BLaER1 treated with 17β-estradiol and CSF1 and Interleukin-3, amounts not matched to agents 10 nM and 100 nM (cell line): ENCODE measurements at regions not wholly inside any gene's neighbourhood (a gene's known extent, or its start where the extent isn't known, plus 50 kb on each side); places are given as distances from the start of the nearest gene placed in this dataset.

Experiments
- H3K27ac ChIP-seq, 11 experiments: shearing (Covaris generic); formaldehyde crosslinking; 2 replicates each; pipeline ENCODE4 v1.8.1; 2022
- H3K27me3 ChIP-seq, 11 experiments: shearing (Covaris generic); formaldehyde crosslinking; 2 replicates each; pipeline ENCODE4 v1.8.1; 2022
- H3K36me3 ChIP-seq, 11 experiments: shearing (Covaris generic); formaldehyde crosslinking; 2 replicates each; pipeline ENCODE4 v1.8.1; 2022
- H3K4me1 ChIP-seq, 10 experiments: shearing (Covaris generic); formaldehyde crosslinking; 2 replicates each; pipeline ENCODE4 v1.8.1; 2022
- H3K4me2 ChIP-seq, 11 experiments: shearing (Covaris generic); formaldehyde crosslinking; 2 replicates each; pipeline ENCODE4 v1.8.1; 2022
- H3K4me3 ChIP-seq, 10 experiments: shearing (Covaris generic); formaldehyde crosslinking; 2 replicates each; pipeline ENCODE4 v1.8.1; 2022
- H3K9ac ChIP-seq, 11 experiments: shearing (Covaris generic); formaldehyde crosslinking; 2 replicates each; pipeline ENCODE4 v1.8.1; 2022
- H3K9me3 ChIP-seq, 11 experiments: shearing (Covaris generic); formaldehyde crosslinking; replicated peaks in 1 of 11; 2 replicates each; pipeline ENCODE4 v1.8.1; 2022
- H4K20me1 ChIP-seq, 11 experiments: shearing (Covaris generic); formaldehyde crosslinking; 2 replicates each; pipeline ENCODE4 v1.8.1; 2022
- Cebpa-rat ChIP-seq, 11 experiments: shearing (Covaris generic); IDR thresholded peaks; 2 replicates each; pipeline ENCODE4 v1.8.1; 2022

- Histone ChIP-seq H3K4me1 (no peaks in the 10 kb centered on the region), H3K9me3 (no peaks in the 10 kb centered on the region), H3K27me3 (no peaks in the 10 kb centered on the region), H3K4me2 (no peak overlapping the region), H3K27ac (no peak overlapping the region), H4K20me1 (no peaks in the 10 kb centered on the region), H3K4me3 (no peak overlapping the region), H3K36me3 (no peaks in the 10 kb centered on the region), H3K9ac (no peak overlapping the region)
- no peak for TF ChIP-seq Cebpa-rat (IDR thresholded peaks at IDR 0.05)
Measured at GRCh38 chr4:59966758-59967157, 1233.4 kb upstream of the ADGRL3 start.

DNA sequence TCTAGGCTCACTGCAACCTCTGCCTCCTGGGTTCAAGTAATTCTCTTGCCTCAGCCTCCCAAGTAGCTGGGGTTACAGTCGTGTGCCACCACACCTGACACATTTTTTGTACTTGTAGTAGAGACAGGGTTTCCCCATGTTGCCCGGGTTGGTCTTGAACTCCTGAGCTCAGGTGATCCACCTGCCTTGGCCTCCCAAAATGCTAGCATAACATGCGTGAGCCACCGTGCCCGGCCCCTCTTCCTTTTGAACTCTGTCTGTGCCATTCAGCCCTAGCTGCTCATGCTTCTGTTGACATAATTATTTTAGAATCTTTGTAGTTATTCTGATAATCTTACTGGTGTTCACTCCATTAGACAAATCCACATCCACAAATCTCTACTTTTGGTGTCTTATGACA lies 1231.3 kb upstream of the ADGRL3 start:
- no peaks in the 10 kb centered on the region for H3K9me3 ChIP-seq

GRCh38 chr4:59969909-59970308 lies 1230.2 kb upstream of the ADGRL3 start:
- Histone ChIP-seq H3K4me3 (no peak overlapping the region), H3K36me3 (no peaks in the 10 kb centered on the region), H3K9ac (no peak overlapping the region), H3K4me1 (no peaks in the 10 kb centered on the region), H3K27me3 (no peaks in the 10 kb centered on the region), H3K27ac (no peak overlapping the region), H3K9me3 (no peaks in the 10 kb centered on the region), H3K4me2 (no peak overlapping the region), H4K20me1 (no peaks in the 10 kb centered on the region)
- TF ChIP-seq Cebpa-rat (IDR thresholded peaks at IDR 0.05): no peak

More for the DNA sequence above, 1231.3 kb upstream of the ADGRL3 start:
- H3K4me3 ChIP-seq: no peak overlapping the region
- no peak overlapping the region for H3K9ac ChIP-seq
- H3K27ac ChIP-seq: no peak overlapping the region
- H3K4me1 ChIP-seq: no peaks in the 10 kb centered on the region
- H4K20me1 ChIP-seq: no peaks in the 10 kb centered on the region
- no peaks in the 10 kb centered on the region for H3K36me3 ChIP-seq
- no peak overlapping the region for H3K4me2 ChIP-seq
- H3K27me3 ChIP-seq: no peaks in the 10 kb centered on the region
- no peak for TF ChIP-seq Cebpa-rat (IDR thresholded peaks at IDR 0.05)

DNA sequence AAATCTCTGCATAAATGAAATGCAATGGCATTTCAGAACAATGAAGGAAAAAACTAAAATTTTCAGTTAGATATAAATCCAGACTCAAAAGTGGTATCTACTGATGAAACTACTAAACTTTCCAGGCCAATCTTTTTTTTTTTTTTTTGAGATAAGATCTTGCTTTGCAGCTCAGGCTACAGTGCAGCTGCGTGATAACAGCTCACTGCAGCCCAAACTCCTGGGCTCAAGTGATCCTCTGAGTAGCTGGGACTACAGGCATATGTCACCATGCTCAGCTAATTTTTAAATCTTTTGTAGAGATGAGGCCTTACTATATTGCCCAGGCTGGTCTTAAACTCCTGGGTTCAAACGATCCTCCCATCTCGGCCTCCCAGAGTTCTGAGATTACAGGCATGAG lies 1228.2 kb upstream of the ADGRL3 start:
- Histone ChIP-seq H3K27me3 (no peaks in the 10 kb centered on the region), H3K36me3 (no peaks in the 10 kb centered on the region), H3K4me3 (no peak overlapping the region), H4K20me1 (no peaks in the 10 kb centered on the region), H3K27ac (no peak overlapping the region), H3K4me1 (no peaks in the 10 kb centered on the region), H3K4me2 (no peak overlapping the region), H3K9ac (no peak overlapping the region), H3K9me3 (no peaks in the 10 kb centered on the region)
- TF ChIP-seq Cebpa-rat (IDR thresholded peaks at IDR 0.05): no peak

DNA sequence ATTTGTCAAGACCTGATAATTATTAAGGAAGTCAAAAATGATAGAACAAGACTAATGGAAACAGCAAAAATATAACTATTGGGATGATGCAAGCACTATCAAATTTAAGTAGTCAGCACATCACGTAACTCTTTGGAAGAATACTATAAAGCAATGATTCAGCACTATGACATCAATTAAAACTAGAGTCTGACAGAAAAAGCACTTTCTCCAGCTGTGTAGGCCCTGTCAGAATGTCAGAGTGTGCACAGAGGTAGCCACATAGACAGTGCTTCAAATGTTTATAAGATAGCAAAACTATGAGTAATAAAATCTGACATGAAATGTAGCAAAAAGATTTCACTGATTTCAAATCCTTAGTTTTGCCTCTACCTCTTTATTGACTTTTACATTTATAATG lies 1226.6 kb upstream of the ADGRL3 start:
- no peak overlapping the region for H3K4me2 ChIP-seq
- H3K9me3 ChIP-seq: no peaks in the 10 kb centered on the region
- no peaks in the 10 kb centered on the region for H4K20me1 ChIP-seq
- no peaks in the 10 kb centered on the region for H3K36me3 ChIP-seq
- H3K4me3 ChIP-seq: no peak overlapping the region
- no peaks in the 10 kb centered on the region for H3K27me3 ChIP-seq
- no peak for TF ChIP-seq Cebpa-rat (IDR thresholded peaks at IDR 0.05)
- no peak overlapping the region for H3K27ac ChIP-seq
- H3K9ac ChIP-seq: no peak overlapping the region
- H3K4me1 ChIP-seq: no peaks in the 10 kb centered on the region

- Histone ChIP-seq H3K9me3 (no peaks in the 10 kb centered on the region), H3K4me3 (no peak overlapping the region), H3K27ac (no peak overlapping the region), H3K4me1 (no peaks in the 10 kb centered on the region), H3K36me3 (no peaks in the 10 kb centered on the region), H3K9ac (no peak overlapping the region), H3K27me3 (no peaks in the 10 kb centered on the region), H4K20me1 (no peaks in the 10 kb centered on the region), H3K4me2 (no peak overlapping the region)
- no peak for TF ChIP-seq Cebpa-rat (IDR thresholded peaks at IDR 0.05)
Measured at GRCh38 chr4:59979061-59979460, 1221.1 kb upstream of the ADGRL3 start.

- Histone ChIP-seq H3K9ac (no peak overlapping the region), H3K27me3 (no peaks in the 10 kb centered on the region), H3K27ac (no peak overlapping the region), H4K20me1 (no peaks in the 10 kb centered on the region), H3K4me3 (no peak overlapping the region), H3K36me3 (no peaks in the 10 kb centered on the region), H3K4me2 (no peak overlapping the region), H3K9me3 (no peaks in the 10 kb centered on the region), H3K4me1 (no peaks in the 10 kb centered on the region)
- TF ChIP-seq Cebpa-rat (IDR thresholded peaks at IDR 0.05): no peak
Measured at GRCh38 chr4:59983852-59984251, 1216.3 kb upstream of the ADGRL3 start.

GRCh38 chr4:59987289-59987688 lies 1212.8 kb upstream of the ADGRL3 start:
- no peak overlapping the region for H3K27ac ChIP-seq
- H3K4me2 ChIP-seq: no peak overlapping the region
- no peaks in the 10 kb centered on the region for H3K9me3 ChIP-seq
- H3K36me3 ChIP-seq: no peaks in the 10 kb centered on the region
- no peaks in the 10 kb centered on the region for H3K27me3 ChIP-seq
- no peak for TF ChIP-seq Cebpa-rat (IDR thresholded peaks at IDR 0.05)
- no peaks in the 10 kb centered on the region for H4K20me1 ChIP-seq
- no peaks in the 10 kb centered on the region for H3K4me1 ChIP-seq
- no peak overlapping the region for H3K4me3 ChIP-seq
- H3K9ac ChIP-seq: no peak overlapping the region

DNA sequence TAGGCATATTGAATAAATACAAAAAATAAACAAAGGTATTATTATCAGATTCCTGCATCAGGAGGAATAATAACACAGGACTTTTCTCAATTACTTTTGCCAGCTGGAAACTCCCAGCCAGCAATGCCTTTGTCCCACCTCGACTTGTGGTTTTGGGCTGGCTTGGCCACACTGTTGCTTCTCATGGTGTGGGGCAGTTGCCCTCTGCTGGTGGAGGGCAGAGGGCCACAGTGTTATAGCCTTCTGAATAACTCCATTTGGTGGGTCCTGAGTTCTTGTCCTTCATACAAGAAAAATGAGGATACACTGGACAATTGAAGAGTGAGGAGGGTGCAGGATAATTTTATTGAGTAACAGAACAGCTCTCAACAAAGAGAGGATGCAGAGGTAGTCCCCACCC lies 1206.0 kb upstream of the ADGRL3 start:
- no peak overlapping the region for H3K9ac ChIP-seq
- no peak for TF ChIP-seq Cebpa-rat (IDR thresholded peaks at IDR 0.05)
- peaks cover 12 to 25% (median 14%) of the 10 kb centered on the region in 11 experiments for H3K9me3 ChIP-seq
- H3K4me3 ChIP-seq: no peak overlapping the region
- no peaks in the 10 kb centered on the region for H3K4me1 ChIP-seq
- H3K36me3 ChIP-seq: no peaks in the 10 kb centered on the region
- H3K27ac ChIP-seq: no peak overlapping the region
- no peak overlapping the region for H3K4me2 ChIP-seq
- H4K20me1 ChIP-seq: no peaks in the 10 kb centered on the region
- H3K27me3 ChIP-seq: no peaks in the 10 kb centered on the region

DNA sequence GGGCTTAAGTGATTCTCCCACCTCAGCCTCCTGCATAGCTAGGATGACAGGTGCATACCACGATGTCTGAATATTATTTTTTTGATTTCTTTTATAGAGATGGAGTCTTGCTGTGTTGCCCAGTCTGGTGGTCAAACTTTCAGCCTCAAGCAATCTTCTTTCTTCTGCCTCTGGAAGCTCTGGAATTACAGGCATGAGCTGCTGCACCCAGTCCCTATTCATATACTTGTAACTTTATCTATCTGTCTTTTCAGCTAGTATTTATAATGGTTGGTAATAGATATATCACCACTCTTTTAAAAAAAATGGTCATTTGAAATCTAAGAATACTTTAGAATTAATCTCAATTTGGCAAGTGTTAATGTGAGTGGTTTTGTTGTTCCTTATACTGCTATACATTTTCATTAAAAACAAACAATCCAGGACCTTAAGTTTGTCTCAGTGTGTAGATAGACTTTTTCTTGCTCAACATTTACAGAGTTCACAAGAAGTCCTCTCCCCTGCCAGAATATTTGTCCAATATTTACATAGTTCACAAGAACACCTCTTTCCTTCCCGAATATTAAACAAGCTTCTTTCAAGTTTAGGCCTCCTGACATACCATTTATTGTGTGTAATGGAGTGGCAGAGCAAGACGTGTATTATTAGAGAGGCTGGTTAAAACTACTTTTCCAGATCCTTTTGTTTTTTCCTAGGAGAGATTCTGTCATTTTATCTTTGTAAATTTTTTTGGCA lies 1197.4 kb upstream of the ADGRL3 start:
- Histone ChIP-seq H4K20me1 (no peaks in the 10 kb centered on the region), H3K4me3 (no peak overlapping the region), H3K27me3 (no peaks in the 10 kb centered on the region), H3K9me3 (0 out of 22 replicates have a peak, but pooled peaks cover 0 to 3% (median 0%) of the 10 kb centered on the region in 11 experiments), H3K9ac (no peak overlapping the region), H3K36me3 (no peaks in the 10 kb centered on the region), H3K27ac (no peak overlapping the region), H3K4me2 (no peak overlapping the region), H3K4me1 (no peaks in the 10 kb centered on the region)
- no peak for TF ChIP-seq Cebpa-rat (IDR thresholded peaks at IDR 0.05)
